SK-N-SH (cell line): ENCODE measurements at regions not wholly inside any gene's neighbourhood (a gene's known extent, or its start where the extent isn't known, plus 50 kb on each side); places are given as distances from the start of the nearest gene placed in this dataset.

ENCODE experiments used
- CTCF ChIA-PET: fragments of 300-600, 350-600 bp; formaldehyde crosslinking; extraction: SDS; loops from one replicate; lab custom pipeline; 2021; lab: Yijun Ruan, JAX
- POLR2A ChIA-PET: fragments of 350-600 bp; sonication (Branson Sonifier 250); formaldehyde crosslinking; extraction: SDS; loops from one replicate; lab custom pipeline; 2020; ENCODE audit warnings: antibody characterized with exemption, inconsistent platforms; lab: Yijun Ruan, JAX
- DNase-seq: peaks from one replicate; pipeline ENCODE4 v3.0.0; 2012
- H2AFZ ChIP-seq: fragments of 200-600 bp; sonication (generic); 2 replicates; pipeline ENCODE4 v1.8.1; 2016; ENCODE audit warnings: antibody characterized with exemption, mild to moderate bottlenecking, low read depth
- H3F3A ChIP-seq: fragments of 200-600 bp; sonication (generic); replicated peaks from 2 replicates; pipeline ENCODE3; 2016; ENCODE audit warnings: antibody characterized with exemption, mild to moderate bottlenecking; ENCODE audit not compliant: insufficient read depth
- H3K27ac ChIP-seq, 2 experiments: fragments of 200-500 bp in 1 of 2; fragments of 200-600 bp in 1 of 2; sonication (Bioruptor generic) in 1 of 2; sonication (generic), shearing (Covaris generic) in 1 of 2; 2 replicates each; pipeline versions ENCODE4 v1.5.1 to v1.6.1; 2014 to 2016; ENCODE audit warnings: low read depth in 2 of 2, inconsistent platforms in 1 of 2, low read length in 1 of 2, mild to moderate bottlenecking in 1 of 2, mixed read lengths in 1 of 2
- H3K27me3 ChIP-seq: fragments of 200-600 bp; sonication (generic), shearing (Covaris generic); 2 replicates; pipeline ENCODE4 v1.6.1; 2016; ENCODE audit warnings: mixed run types; ENCODE audit not compliant: insufficient read depth
- H3K36me3 ChIP-seq, 2 experiments: fragments of 200-500 bp in 1 of 2; fragments of 200-600 bp in 1 of 2; sonication (Bioruptor generic) in 1 of 2; sonication (generic) in 1 of 2; replicated peaks in 1 of 2; 2 replicates each; pipeline versions ENCODE3 to v1.5.1; 2014 to 2016; ENCODE audit warnings: low read length in 1 of 2, mild to moderate bottlenecking in 1 of 2; ENCODE audit not compliant: insufficient read depth in 2 of 2, control insufficient read depth in 1 of 2
- H3K4me1 ChIP-seq, 2 experiments: fragments of 200-500 bp in 1 of 2; fragments of 200-600 bp in 1 of 2; sonication (Bioruptor generic) in 1 of 2; sonication (generic), shearing (Covaris generic) in 1 of 2; 2 replicates each; pipeline versions ENCODE4 v1.5.1 to v1.6.1; 2014 to 2016; ENCODE audit warnings: low read depth in 1 of 2, low read length in 1 of 2, mixed run types in 1 of 2; ENCODE audit not compliant: insufficient read depth in 2 of 2, control insufficient read depth in 1 of 2
- H3K4me2 ChIP-seq: fragments of 200-600 bp; sonication (generic), shearing (Covaris generic); 2 replicates; pipeline ENCODE4 v1.6.1; 2017; ENCODE audit warnings: mixed run types
- H3K4me3 ChIP-seq, 2 experiments: fragments of 200-500 bp in 1 of 2; fragments of 200-600 bp in 1 of 2; sonication (Bioruptor generic) in 1 of 2; sonication (generic), shearing (Covaris generic) in 1 of 2; 2 replicates each; pipeline versions ENCODE4 v1.5.1 to v1.8.1; 2014 to 2016; ENCODE audit warnings: low read depth in 2 of 2, inconsistent platforms in 1 of 2, low read length in 1 of 2, mild to moderate bottlenecking in 1 of 2, mixed read lengths in 1 of 2, moderate library complexity in 1 of 2
- H3K79me2 ChIP-seq: fragments of 200-600 bp; sonication (generic); 2 replicates; pipeline ENCODE4 v1.8.1; 2017; ENCODE audit warnings: mild to moderate bottlenecking; ENCODE audit not compliant: insufficient read depth
- H3K9ac ChIP-seq: fragments of 200-600 bp; sonication (generic); 2 replicates; pipeline ENCODE4 v1.6.1; 2017; ENCODE audit warnings: mixed run types
- H3K9me2 ChIP-seq: fragments of 200-600 bp; sonication (generic); 2 replicates; pipeline ENCODE4 v1.6.1; 2017; ENCODE audit warnings: mixed run types
- H3K9me3 ChIP-seq: fragments of 200-600 bp; sonication (generic); 2 replicates; pipeline ENCODE4 v1.6.1; 2017; ENCODE audit warnings: mixed run types, mild to moderate bottlenecking, moderate library complexity
- H4K20me1 ChIP-seq: fragments of 200-600 bp; sonication (generic); 2 replicates; pipeline ENCODE4 v1.6.1; 2017; ENCODE audit warnings: mild to moderate bottlenecking, mixed run types; ENCODE audit not compliant: insufficient read depth
- CHD2 ChIP-seq: fragments of 150-350 bp; IDR thresholded peaks from 2 replicates; pipeline ENCODE4 v1.6.1; 2018; ENCODE audit warnings: low read length; ENCODE audit not compliant: partially characterized antibody
- ELF1 ChIP-seq: IDR thresholded peaks from 2 replicates; pipeline ENCODE4 v1.4.0; 2012
- FOSL2 ChIP-seq: IDR thresholded peaks from 2 replicates; pipeline ENCODE4 v1.4.0; 2012; ENCODE audit warnings: low read depth, mild to moderate bottlenecking, moderate library complexity, borderline replicate concordance
- FOXJ3 ChIP-seq: sonication (generic); formaldehyde crosslinking; IDR thresholded peaks from 2 replicates; pipeline ENCODE4 v1.5.1; 2020; ENCODE audit warnings: mild to moderate bottlenecking, missing genetic modification reagents
- GATA2 ChIP-seq: sonication (generic); formaldehyde crosslinking; IDR thresholded peaks from 2 replicates; pipeline ENCODE4 v1.5.0; 2020; ENCODE audit warnings: mild to moderate bottlenecking, missing genetic modification reagents
- JUND ChIP-seq: IDR thresholded peaks from 2 replicates; pipeline ENCODE4 v1.4.0; 2012
- MEF2A ChIP-seq: IDR thresholded peaks from 2 replicates; pipeline ENCODE4 v1.4.0; 2012; ENCODE audit warnings: low read depth, borderline replicate concordance
- MXI1 ChIP-seq: IDR thresholded peaks from 2 replicates; pipeline ENCODE4 v1.6.1; 2012; ENCODE audit warnings: mild to moderate bottlenecking, low read depth, low read length, improper control_type of control experiment
- NFIC ChIP-seq: IDR thresholded peaks from 2 replicates; pipeline ENCODE4 v1.4.0; 2012; ENCODE audit warnings: borderline replicate concordance
- POLR2AphosphoS5 ChIP-seq: IDR thresholded peaks from 2 replicates; pipeline ENCODE4 v1.6.1; 2012; ENCODE audit warnings: low read depth, low read length
- RAD21 ChIP-seq: IDR thresholded peaks from 2 replicates; pipeline ENCODE4 v1.6.1; 2012; ENCODE audit warnings: mild to moderate bottlenecking, low read length
- RFX5 ChIP-seq: IDR thresholded peaks from 2 replicates; pipeline ENCODE4 v1.6.1; 2012; ENCODE audit warnings: mild to moderate bottlenecking, improper control_type of control experiment, low read length
- SIN3A ChIP-seq: IDR thresholded peaks from 2 replicates; pipeline ENCODE4 v1.6.1; 2012; ENCODE audit warnings: low read depth, mild to moderate bottlenecking, low read length, moderate library complexity, borderline replicate concordance
- TCF12 ChIP-seq: IDR thresholded peaks from 2 replicates; pipeline ENCODE4 v1.4.0; 2012
- TEAD4 ChIP-seq: IDR thresholded peaks from 2 replicates; pipeline ENCODE4 v1.4.0; 2012; ENCODE audit warnings: mild to moderate bottlenecking, borderline replicate concordance; ENCODE audit not compliant: insufficient read depth
- USF1 ChIP-seq: IDR thresholded peaks from 2 replicates; pipeline ENCODE4 v1.4.0; 2012; ENCODE audit warnings: low read depth, borderline replicate concordance
- WGBS: methylation state at CpG from one replicate; pipeline ENCODE4 v1.1.6; 2017; ENCODE audit warnings: low lambda C conversion rate; 5-methylcytosine and 5-hydroxymethylcytosine counted together
- TF ChIP-seq, protein P1 (sequence below): IDR thresholded peaks from 2 replicates; pipeline ENCODE4 v1.4.0; 2012; ENCODE audit warnings: low read depth
- TF ChIP-seq, protein P2 (sequence below): IDR thresholded peaks from 2 replicates; pipeline ENCODE4; 2012
- TF ChIP-seq, protein P3 (sequence below): fragments of 150-350 bp; IDR thresholded peaks from 2 replicates; pipeline ENCODE4 v1.6.1; 2016; ENCODE audit warnings: mild to moderate bottlenecking, low read depth, low read length
- TF ChIP-seq, protein P4 (sequence below): fragments of 150-350 bp; IDR thresholded peaks from 2 replicates; pipeline ENCODE4 v1.6.1; 2017; ENCODE audit warnings: antibody characterized with exemption, low read length, low read depth, borderline replicate concordance

DNA sequence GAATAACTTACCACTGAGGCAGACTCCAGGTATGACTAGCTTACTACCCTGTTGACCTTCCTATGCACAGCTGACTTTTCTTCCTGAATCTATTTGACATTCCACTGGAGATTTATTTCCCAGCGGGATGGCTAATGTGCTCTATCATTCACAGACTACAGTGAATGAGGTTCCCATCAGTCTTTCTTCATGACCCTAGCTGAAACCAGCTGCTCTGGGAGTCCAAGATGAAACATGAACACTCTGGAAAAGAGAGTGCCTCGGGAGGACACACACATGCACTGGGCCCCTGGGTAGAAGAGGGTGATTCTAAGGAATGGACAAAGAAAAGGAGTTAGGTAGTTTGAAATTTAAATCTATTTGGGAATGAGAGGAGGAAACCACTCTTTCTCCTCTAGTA is 82.6 kb upstream of the DST start:
- H3K79me2 ChIP-seq, result peaks cover 95% of the 10 kb centered on the region
- DNase-seq, result no peak
- WGBS, result 92% methylated on average over 2 of the region's 2 CpGs

GRCh38 chr6:56724455-56724854 is 81.8 kb upstream of the DST start:
- H4K20me1 ChIP-seq, result peaks cover 9% of the 10 kb centered on the region; the same call in 1 of the 2 replicates
- no peaks in the 10 kb centered on the region for H3K9me3 ChIP-seq
- H3K27ac ChIP-seq, result peak overlapping the region; percentile 44 to 50; a peak in 3 of 4 replicates
- H3K9ac ChIP-seq, result 0 out of 2 replicates have a peak overlapping the region, but pooled peaks have one; percentile 8
- peaks cover 4 to 56% of the 10 kb centered on the region in 2 experiments; a peak in 3 of 4 replicates for H3K4me1 ChIP-seq
- ChIA-PET POLR2A (no interaction called here), CTCF (interaction anchor here (1.0 to 2.5 kb wide), 5 partner anchors 8 to 25 kb away, joined by 3 to 14 read pairs (median 5); no protein-coding TSS in a partner anchor)
- no peak for DNase-seq
- no peaks in the 10 kb centered on the region for H3K9me2 ChIP-seq
- WGBS, result 58% methylated on average over 2 of the region's 2 CpGs
- H3K4me3 ChIP-seq, result no peak overlapping the region
- peaks cover 100% of the 10 kb centered on the region for H3K79me2 ChIP-seq
- H3K27me3 ChIP-seq, result no peaks in the 10 kb centered on the region
- peaks cover 0 to 5% of the 10 kb centered on the region in 2 experiments for H3K36me3 ChIP-seq
- H2AFZ ChIP-seq, result no peak overlapping the region
- peaks cover 21% of the 10 kb centered on the region for H3F3A ChIP-seq
- TF ChIP-seq, protein P1, sequence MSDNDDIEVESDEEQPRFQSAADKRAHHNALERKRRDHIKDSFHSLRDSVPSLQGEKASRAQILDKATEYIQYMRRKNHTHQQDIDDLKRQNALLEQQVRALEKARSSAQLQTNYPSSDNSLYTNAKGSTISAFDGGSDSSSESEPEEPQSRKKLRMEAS, result peak; percentile 15; the same call in 1 of the 2 replicates
- TF ChIP-seq TCF12, result peak; percentile 47; the same call in 1 of the 2 replicates
- no peak for TF ChIP-seq FOSL2
- TF ChIP-seq, protein P2, sequence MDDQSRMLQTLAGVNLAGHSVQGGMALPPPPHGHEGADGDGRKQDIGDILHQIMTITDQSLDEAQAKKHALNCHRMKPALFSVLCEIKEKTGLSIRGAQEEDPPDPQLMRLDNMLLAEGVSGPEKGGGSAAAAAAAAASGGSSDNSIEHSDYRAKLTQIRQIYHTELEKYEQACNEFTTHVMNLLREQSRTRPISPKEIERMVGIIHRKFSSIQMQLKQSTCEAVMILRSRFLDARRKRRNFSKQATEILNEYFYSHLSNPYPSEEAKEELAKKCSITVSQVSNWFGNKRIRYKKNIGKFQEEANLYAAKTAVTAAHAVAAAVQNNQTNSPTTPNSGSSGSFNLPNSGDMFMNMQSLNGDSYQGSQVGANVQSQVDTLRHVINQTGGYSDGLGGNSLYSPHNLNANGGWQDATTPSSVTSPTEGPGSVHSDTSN, result peak; percentile 34; the same call in 1 of the 2 replicates
- TF ChIP-seq JUND, result 0 out of 2 replicates have a peak, but pooled peaks have one; percentile 9
- TF ChIP-seq NFIC, result peak; percentile 56; the same call in 1 of the 2 replicates
- TF ChIP-seq ELF1, result no peak
- peak overlapping the region; percentile 22 for H3K4me2 ChIP-seq

More for the DNA sequence above, 82.6 kb upstream of the DST start:
- no peaks in the 10 kb centered on the region for H3K9me3 ChIP-seq
- ChIA-PET POLR2A (no interaction called here), CTCF (interaction anchor here (1.7 to 2.5 kb wide), 4 partner anchors 9 to 26 kb away, joined by 5 to 14 read pairs (median 5); no protein-coding TSS in a partner anchor)
- no peaks in the 10 kb centered on the region for H3K27me3 ChIP-seq
- peaks cover 0 to 5% of the 10 kb centered on the region in 2 experiments for H3K36me3 ChIP-seq
- H3F3A ChIP-seq, result peaks cover 29% of the 10 kb centered on the region
- no peak overlapping the region for H2AFZ ChIP-seq
- H3K4me1 ChIP-seq, result peaks cover 4 to 62% of the 10 kb centered on the region in 2 experiments; a peak in 3 of 4 replicates
- no peak for TF ChIP-seq TEAD4
- TF ChIP-seq MXI1, result no peak
- no peak for TF ChIP-seq RAD21
- TF ChIP-seq, protein P2, result no peak
- no peak for TF ChIP-seq TCF12
- no peak for TF ChIP-seq USF1
- no peak for TF ChIP-seq SIN3A
- no peak for TF ChIP-seq FOXJ3 (CRISPR knock-in tag)
- no peak for TF ChIP-seq POLR2AphosphoS5
- no peak for TF ChIP-seq CHD2
- no peak for TF ChIP-seq RFX5
- TF ChIP-seq, protein P3, sequence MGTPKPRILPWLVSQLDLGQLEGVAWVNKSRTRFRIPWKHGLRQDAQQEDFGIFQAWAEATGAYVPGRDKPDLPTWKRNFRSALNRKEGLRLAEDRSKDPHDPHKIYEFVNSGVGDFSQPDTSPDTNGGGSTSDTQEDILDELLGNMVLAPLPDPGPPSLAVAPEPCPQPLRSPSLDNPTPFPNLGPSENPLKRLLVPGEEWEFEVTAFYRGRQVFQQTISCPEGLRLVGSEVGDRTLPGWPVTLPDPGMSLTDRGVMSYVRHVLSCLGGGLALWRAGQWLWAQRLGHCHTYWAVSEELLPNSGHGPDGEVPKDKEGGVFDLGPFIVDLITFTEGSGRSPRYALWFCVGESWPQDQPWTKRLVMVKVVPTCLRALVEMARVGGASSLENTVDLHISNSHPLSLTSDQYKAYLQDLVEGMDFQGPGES, result no peak
- TF ChIP-seq, protein P4, sequence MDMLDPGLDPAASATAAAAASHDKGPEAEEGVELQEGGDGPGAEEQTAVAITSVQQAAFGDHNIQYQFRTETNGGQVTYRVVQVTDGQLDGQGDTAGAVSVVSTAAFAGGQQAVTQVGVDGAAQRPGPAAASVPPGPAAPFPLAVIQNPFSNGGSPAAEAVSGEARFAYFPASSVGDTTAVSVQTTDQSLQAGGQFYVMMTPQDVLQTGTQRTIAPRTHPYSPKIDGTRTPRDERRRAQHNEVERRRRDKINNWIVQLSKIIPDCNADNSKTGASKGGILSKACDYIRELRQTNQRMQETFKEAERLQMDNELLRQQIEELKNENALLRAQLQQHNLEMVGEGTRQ, result no peak
- TF ChIP-seq MEF2A, result no peak
- no peak for TF ChIP-seq GATA2 (CRISPR knock-in tag)
- peak overlapping the region in 1 of 2 experiments; percentile 44; a peak in 2 of 4 replicates for H3K27ac ChIP-seq
- H3K4me2 ChIP-seq, result peak overlapping the region; percentile 34
- no peaks in the 10 kb centered on the region for H3K9me2 ChIP-seq
- no peak overlapping the region for H3K9ac ChIP-seq
- H3K4me3 ChIP-seq, result no peak overlapping the region
- H4K20me1 ChIP-seq, result peaks cover 10% of the 10 kb centered on the region; the same call in 1 of the 2 replicates
